BLaER1 (cell line): ENCODE measurements at regions not wholly inside any gene's neighbourhood (a gene's known extent, or its start where the extent isn't known, plus 50 kb on each side); places are given as distances from the start of the nearest gene placed in this dataset.
"Not testable (repeated sequence)": the region's sequence is repeated elsewhere in the genome, so short reads cannot be mapped to it uniquely, and the experiment has no call there.

ENCODE experiments used
- H3K27ac ChIP-seq: shearing (Covaris generic); formaldehyde crosslinking; 2 replicates; pipeline ENCODE4 v1.8.1; 2022
- H3K27me3 ChIP-seq: shearing (Covaris generic); formaldehyde crosslinking; 2 replicates; pipeline ENCODE4 v1.8.1; 2022
- H3K36me3 ChIP-seq: shearing (Covaris generic); formaldehyde crosslinking; 2 replicates; pipeline ENCODE4 v1.8.1; 2022
- H3K4me1 ChIP-seq: shearing (Covaris generic); formaldehyde crosslinking; 2 replicates; pipeline ENCODE4 v1.8.1; 2022
- H3K4me2 ChIP-seq: shearing (Covaris generic); formaldehyde crosslinking; 2 replicates; pipeline ENCODE4 v1.8.1; 2022
- H3K4me3 ChIP-seq: shearing (Covaris generic); formaldehyde crosslinking; 2 replicates; pipeline ENCODE4 v1.8.1; 2022
- H3K9ac ChIP-seq: shearing (Covaris generic); formaldehyde crosslinking; 2 replicates; pipeline ENCODE4 v1.8.1; 2022
- H3K9me3 ChIP-seq: shearing (Covaris generic); formaldehyde crosslinking; 2 replicates; pipeline ENCODE4 v1.8.1; 2022
- H4K20me1 ChIP-seq: shearing (Covaris generic); formaldehyde crosslinking; 2 replicates; pipeline ENCODE4 v1.8.1; 2022
- Cebpa-rat ChIP-seq: shearing (Covaris generic); IDR thresholded peaks from 2 replicates; pipeline ENCODE4 v1.8.1; 2022

DNA sequence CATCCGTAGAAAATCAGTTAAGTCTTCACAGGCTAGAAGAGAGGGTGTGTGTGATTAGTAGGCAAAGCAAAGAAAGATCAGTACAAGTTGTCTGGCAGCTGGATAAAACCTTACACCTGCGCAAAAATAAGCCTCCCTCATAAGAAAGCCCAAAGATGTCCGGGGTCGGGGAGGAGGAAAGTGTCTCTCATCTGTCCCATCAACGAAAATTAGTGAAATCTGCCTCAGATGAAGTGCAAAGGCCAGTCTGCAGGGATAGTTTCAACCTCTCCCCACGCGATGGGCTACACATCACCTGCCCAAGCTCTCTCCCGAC lies 333.9 kb downstream of the SRGAP2C start:
- Histone ChIP-seq H3K36me3 (no peaks in the 10 kb centered on the region), H3K9ac (peak overlapping the region; percentile 80), H3K4me3 (peak overlapping the region; percentile 77), H3K4me2 (peak overlapping the region; percentile 94), H3K27me3 (no peaks in the 10 kb centered on the region), H3K27ac (peak overlapping the region; percentile 84), H3K9me3 (peaks cover 4% of the 10 kb centered on the region), H4K20me1 (no peaks in the 10 kb centered on the region), H3K4me1 (peaks cover 42% of the 10 kb centered on the region)
- no peak for TF ChIP-seq Cebpa-rat

GRCh38 chr1:121519042-121519755 lies 334.4 kb downstream of the SRGAP2C start:
- peak overlapping the region; percentile 94 for H3K4me2 ChIP-seq
- H3K9me3 ChIP-seq, result no peaks in the 10 kb centered on the region
- peak overlapping the region; percentile 77 for H3K4me3 ChIP-seq
- peaks cover 42% of the 10 kb centered on the region for H3K4me1 ChIP-seq
- no peak for TF ChIP-seq Cebpa-rat
- H3K27me3 ChIP-seq, result no peaks in the 10 kb centered on the region
- H3K9ac ChIP-seq, result peak overlapping the region; percentile 80
- H4K20me1 ChIP-seq, result no peaks in the 10 kb centered on the region
- H3K36me3 ChIP-seq, result no peaks in the 10 kb centered on the region
- peak overlapping the region; percentile 84 for H3K27ac ChIP-seq

DNA sequence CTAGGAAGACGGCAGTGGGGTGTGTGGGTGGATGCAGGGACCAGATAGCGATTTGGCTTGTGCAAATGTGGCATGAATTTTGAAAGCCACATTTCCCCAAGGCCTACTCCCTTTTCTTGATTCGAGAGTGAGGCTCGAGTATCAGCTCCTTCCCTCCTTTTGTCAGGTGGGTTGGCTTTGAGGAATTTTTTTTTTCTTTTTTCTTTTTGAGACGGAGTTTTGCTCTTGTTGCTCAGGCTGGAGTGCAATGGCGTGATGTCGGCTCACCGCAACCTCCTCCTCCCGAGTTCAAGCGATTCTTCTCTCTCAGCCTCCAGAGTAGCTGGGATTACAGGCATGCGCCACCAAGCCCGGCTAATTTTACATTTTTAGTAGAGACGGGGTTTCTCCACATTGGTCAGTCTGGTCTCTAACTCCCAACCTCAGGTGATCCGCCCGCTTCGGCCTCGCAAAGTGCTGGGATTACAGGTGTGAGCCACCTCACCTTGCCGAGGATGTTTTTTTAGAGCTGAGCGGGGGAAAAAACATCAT lies 335.0 kb downstream of the SRGAP2C start:
- H4K20me1 ChIP-seq, H3K36me3 ChIP-seq, H3K27me3 ChIP-seq, H3K9me3 ChIP-seq: not testable (repeated sequence)
- Histone ChIP-seq H3K9ac (peak overlapping the region; percentile 80), H3K4me2 (peak overlapping the region; percentile 94), H3K4me1 (peaks cover 42% of the 10 kb centered on the region), H3K4me3 (peak overlapping the region; percentile 77), H3K27ac (peak overlapping the region; percentile 84)

DNA sequence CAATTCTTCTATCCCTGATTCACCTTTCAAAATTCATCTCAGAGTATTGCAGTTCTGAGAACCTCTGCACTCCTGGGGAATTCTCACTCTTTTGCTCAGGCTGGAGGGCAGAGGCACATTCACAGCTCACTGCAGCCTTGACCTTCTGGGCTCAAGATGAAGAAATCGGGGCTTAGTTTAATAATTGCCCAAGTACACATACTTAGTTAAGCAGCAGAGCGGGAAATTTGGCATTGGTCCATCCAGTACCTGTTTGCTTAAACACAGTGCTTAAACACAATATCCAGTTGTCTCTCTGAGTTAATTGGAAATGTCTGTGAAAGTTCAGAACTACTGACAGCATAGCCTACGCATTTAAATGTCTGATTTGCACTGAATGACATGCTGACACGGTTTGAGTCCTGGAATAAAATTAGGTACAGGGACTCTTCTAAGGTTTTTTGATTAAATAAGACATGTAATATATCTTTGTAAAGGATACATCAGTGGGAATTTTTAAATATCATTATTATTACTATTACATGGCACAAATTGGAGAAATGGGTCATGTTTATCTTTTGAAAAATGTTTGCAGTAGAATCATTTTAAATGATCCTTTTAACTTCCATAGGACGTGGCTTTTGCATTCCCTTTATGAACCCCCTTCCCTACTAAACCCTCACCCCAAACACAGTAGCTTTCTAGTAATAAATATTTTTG lies 337.4 kb downstream of the SRGAP2C start:
- H3K27ac ChIP-seq, result no peak overlapping the region
- H3K4me2 ChIP-seq, result no peak overlapping the region
- TF ChIP-seq Cebpa-rat, result no peak

DNA sequence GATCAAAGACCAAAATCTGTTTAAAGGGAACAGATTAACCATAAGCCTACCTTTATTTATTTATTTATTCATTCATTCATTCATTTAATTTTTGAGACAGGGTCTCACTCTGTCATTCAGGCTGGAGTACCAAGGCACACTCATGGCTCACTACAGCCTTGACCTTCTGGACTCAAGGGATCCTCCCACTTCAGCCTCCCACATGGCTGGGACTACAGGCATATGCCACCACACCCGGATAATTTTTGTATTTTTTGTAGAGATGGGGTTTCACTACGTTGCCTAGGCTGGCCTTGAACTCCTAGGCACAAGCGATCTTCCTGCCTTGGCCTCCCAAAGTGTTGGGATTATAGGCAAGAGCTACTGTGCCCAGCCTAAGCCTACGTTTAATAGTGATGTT lies 338.3 kb downstream of the SRGAP2C start:
- not testable (repeated sequence) for H3K4me3 ChIP-seq, H3K9me3 ChIP-seq, H4K20me1 ChIP-seq, H3K9ac ChIP-seq, H3K36me3 ChIP-seq, H3K4me2 ChIP-seq, H3K27me3 ChIP-seq, H3K27ac ChIP-seq
- H3K4me1 ChIP-seq, result peaks cover 16% of the 10 kb centered on the region

More for the DNA sequence above, 337.4 kb downstream of the SRGAP2C start:
- Histone ChIP-seq H3K9ac (no peak overlapping the region), H3K27me3 (no peaks in the 10 kb centered on the region), H3K4me1 (peaks cover 25% of the 10 kb centered on the region), H3K4me3 (no peak overlapping the region), H3K9me3 (no peaks in the 10 kb centered on the region), H3K36me3 (no peaks in the 10 kb centered on the region), H4K20me1 (no peaks in the 10 kb centered on the region)

DNA sequence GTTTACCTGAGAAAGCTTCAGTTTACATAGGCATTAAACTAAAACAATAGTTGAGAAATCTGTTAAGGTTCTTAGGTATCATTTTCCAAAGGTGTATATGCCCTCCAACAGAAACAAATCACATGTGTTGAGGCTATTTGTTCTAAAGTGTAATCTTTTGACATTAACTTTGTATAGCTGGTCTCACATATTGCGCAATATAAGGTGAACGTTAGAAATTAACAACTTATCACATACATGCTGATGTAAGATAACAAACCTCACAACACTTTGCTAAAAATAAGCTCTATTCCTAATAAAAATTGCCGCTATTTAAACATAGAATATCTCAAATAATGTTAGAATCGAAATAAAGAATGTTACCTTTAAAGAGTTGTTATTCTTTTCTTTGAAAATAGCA lies 340.6 kb downstream of the SRGAP2C start:
- no peak overlapping the region for H3K27ac ChIP-seq
- H3K36me3 ChIP-seq, result no peaks in the 10 kb centered on the region
- peaks cover 16% of the 10 kb centered on the region for H3K4me1 ChIP-seq
- no peak overlapping the region for H3K4me2 ChIP-seq
- no peaks in the 10 kb centered on the region for H3K27me3 ChIP-seq
- H4K20me1 ChIP-seq, result no peaks in the 10 kb centered on the region
- no peak overlapping the region for H3K4me3 ChIP-seq
- peak; percentile 95; the same call in 1 of the 2 replicates for TF ChIP-seq Cebpa-rat
- H3K9me3 ChIP-seq, result no peaks in the 10 kb centered on the region
- no peak overlapping the region for H3K9ac ChIP-seq

GRCh38 chr1:121528958-121529357 lies 344.2 kb downstream of the SRGAP2C start:
- H3K4me3 ChIP-seq, H3K27me3 ChIP-seq, H3K36me3 ChIP-seq, H3K27ac ChIP-seq, H3K9me3 ChIP-seq, H4K20me1 ChIP-seq, H3K9ac ChIP-seq: not testable (repeated sequence)
- H3K4me2 ChIP-seq, result peak overlapping the region; percentile 37; the same call in 1 of the 2 replicates
- H3K4me1 ChIP-seq, result peaks cover 16% of the 10 kb centered on the region

- not testable (repeated sequence) for H3K4me3 ChIP-seq, H4K20me1 ChIP-seq, H3K9ac ChIP-seq, H3K27me3 ChIP-seq, H3K9me3 ChIP-seq, H3K36me3 ChIP-seq, H3K27ac ChIP-seq
- peaks cover 16% of the 10 kb centered on the region for H3K4me1 ChIP-seq
- peak overlapping the region; percentile 37 for H3K4me2 ChIP-seq
These were observed 345.3 kb downstream of the SRGAP2C start for GRCh38 chr1:121530026-121530425.

GRCh38 chr1:121531747-121532146 lies 347.0 kb downstream of the SRGAP2C start:
- not testable (repeated sequence) for H3K27me3 ChIP-seq, H3K27ac ChIP-seq, H3K9me3 ChIP-seq, H3K4me3 ChIP-seq, H3K9ac ChIP-seq, H3K36me3 ChIP-seq, H3K4me2 ChIP-seq, H4K20me1 ChIP-seq
- peaks cover 16% of the 10 kb centered on the region for H3K4me1 ChIP-seq

DNA sequence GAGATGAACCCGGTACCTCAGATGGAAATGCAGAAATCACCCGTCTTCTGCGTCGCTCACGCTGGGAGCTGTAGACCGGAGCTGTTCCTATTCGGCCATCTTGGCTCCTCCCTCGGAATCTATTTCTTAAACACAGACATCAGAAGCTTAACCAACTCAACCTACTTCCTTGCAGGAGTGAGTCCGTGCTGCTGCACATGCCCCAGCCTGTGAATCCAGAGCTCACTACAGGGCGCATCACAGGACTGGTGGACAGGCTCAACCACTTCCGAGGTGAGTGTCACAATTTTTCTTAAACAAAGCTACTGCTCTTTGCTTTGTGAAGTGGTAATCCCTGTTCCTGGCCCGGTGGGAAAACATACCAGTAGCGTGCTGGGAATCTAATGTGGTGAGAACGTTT lies 353.4 kb downstream of the SRGAP2C start:
- not testable (repeated sequence) for H3K27ac ChIP-seq, H3K36me3 ChIP-seq, H4K20me1 ChIP-seq, H3K4me2 ChIP-seq, H3K9me3 ChIP-seq, H3K4me3 ChIP-seq, H3K27me3 ChIP-seq, H3K4me1 ChIP-seq, H3K9ac ChIP-seq
